Left lung (tissue), 4 donors: ENCODE measurements at regions not wholly inside any gene's neighbourhood (a gene's known extent, or its start where the extent isn't known, plus 50 kb on each side); places are given as distances from the start of the nearest gene placed in this dataset.

Experiments used
- ATAC-seq: fragments of 200-7000 bp; cut with Tn5 transposase; one replicate; pipeline ENCODE4 v1.9.1; 2020; ENCODE audit warnings: moderate library complexity
- DNase-seq, 4 donors: peaks; one replicate each; pipeline ENCODE4 v3.0.0-alpha.2; 2013 to 2020
- H3K27ac ChIP-seq, 2 donors: fragments of 200-600 bp; sonication (generic) in 1 of 2; one replicate each; pipeline versions ENCODE4 v1.5.0 to v1.8.0; 2020 to 2021
- H3K27me3 ChIP-seq, 2 donors: fragments of 200-600 bp; sonication (generic) in 1 of 2; one replicate each; pipeline versions ENCODE4 v1.5.0 to v1.8.0; 2020 to 2021
- H3K36me3 ChIP-seq, 2 donors: fragments of 200-600 bp; sonication (generic) in 1 of 2; one replicate each; pipeline versions ENCODE4 v1.5.0 to v1.8.0; 2020 to 2021
- H3K4me1 ChIP-seq, 2 donors: fragments of 200-600 bp; one replicate each; pipeline ENCODE4 v1.8.0; 2021
- H3K4me3 ChIP-seq, 2 donors: fragments of 200-600 bp; sonication (generic) in 1 of 2; one replicate each; pipeline versions ENCODE4 v1.5.0 to v1.8.0; 2020 to 2021; ENCODE audit warnings: mild to moderate bottlenecking in 1 of 2
- H3K9me3 ChIP-seq, 2 donors: fragments of 200-600 bp; sonication (generic) in 1 of 2; one replicate each; pipeline versions ENCODE4 v1.5.0 to v1.8.0; 2020 to 2021
- CTCF ChIP-seq, 2 donors: fragments of 200-600 bp; sonication (generic) in 1 of 2; IDR thresholded peaks; one replicate each; pipeline versions ENCODE4 v1.5.0 to v1.8.0; 2021; ENCODE audit warnings: antibody characterized with exemption in 2 of 2
- intact Hi-C, 2 donors: fragments of 100-400 bp; cut with DNase I; formaldehyde crosslinking; loops; one replicate each; pipeline versions ENCODE4 v1.11.2 to v1.14.2; 2022
- donor health status: DM: no; HTN: yes; CAD: no.
- donor health status: DM: no; HTN: no; CAD: no.

DNA sequence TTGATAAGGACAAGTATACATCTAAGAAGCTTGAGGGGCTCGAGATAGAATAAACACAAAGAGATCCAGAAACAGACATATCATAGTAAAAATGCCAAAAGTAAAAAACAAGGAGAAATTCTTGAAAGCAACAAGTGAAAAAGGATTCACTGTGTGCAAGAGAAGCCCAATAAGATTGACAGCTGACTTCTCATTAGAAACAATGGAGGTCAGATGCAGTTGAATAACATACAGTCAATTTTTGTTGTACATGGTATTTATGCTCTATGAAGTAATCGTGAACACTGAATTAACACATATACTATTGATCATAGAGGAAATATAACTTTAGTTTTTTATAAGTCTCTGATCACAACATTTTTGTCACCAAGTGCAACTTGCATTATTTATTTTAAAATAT, 982.8 kb upstream of the SORCS1 start:
- ATAC-seq: no peak
- no peak for TF ChIP-seq CTCF (IDR thresholded peaks at IDR 0.05)
- no peak overlapping the region for H3K27ac ChIP-seq
- H3K4me3 ChIP-seq: no peak overlapping the region
- no peak for DNase-seq
- no peaks in the 10 kb centered on the region for H3K36me3 ChIP-seq
- no peaks in the 10 kb centered on the region for H3K4me1 ChIP-seq
- no peaks in the 10 kb centered on the region for H3K27me3 ChIP-seq
- intact Hi-C loops: no loop called here
- peaks cover 0 to 38% of the 10 kb centered on the region in 2 donors for H3K9me3 ChIP-seq

GRCh38 chr10:108141064-108141463, 976.6 kb upstream of the SORCS1 start:
- TF ChIP-seq CTCF (IDR thresholded peaks at IDR 0.05): no peak
- H3K4me1 ChIP-seq: no peaks in the 10 kb centered on the region
- no peak overlapping the region for H3K27ac ChIP-seq
- H3K9me3 ChIP-seq: peaks cover 0 to 15% of the 10 kb centered on the region in 2 donors
- no peak overlapping the region for H3K4me3 ChIP-seq
- intact Hi-C loops: no loop called here
- H3K27me3 ChIP-seq: no peaks in the 10 kb centered on the region
- ATAC-seq (no peak), DNase-seq (no peak)
- no peaks in the 10 kb centered on the region for H3K36me3 ChIP-seq

DNA sequence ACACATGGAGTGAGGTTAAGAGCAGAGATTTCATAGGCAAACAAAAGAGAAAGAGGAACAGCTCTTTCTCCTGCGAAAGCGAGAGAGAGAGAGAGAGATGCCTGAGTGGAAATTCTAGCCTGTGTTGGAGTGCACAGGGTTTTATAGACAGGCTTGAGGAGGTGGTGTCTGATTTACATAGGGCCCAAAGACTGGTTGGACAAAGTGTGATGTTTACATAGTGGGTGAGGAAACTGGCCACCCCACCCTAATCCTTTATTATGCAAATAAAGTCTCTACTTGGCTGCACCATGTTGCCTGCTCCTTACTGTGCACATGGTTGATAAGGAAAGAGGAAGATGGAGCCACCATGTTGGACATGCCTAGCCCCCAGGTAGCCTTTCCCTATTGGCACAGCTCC, 967.8 kb upstream of the SORCS1 start:
- H3K4me1 ChIP-seq: no peaks in the 10 kb centered on the region
- H3K9me3 ChIP-seq: no peaks in the 10 kb centered on the region
- H3K27me3 ChIP-seq: no peaks in the 10 kb centered on the region
- intact Hi-C loops: no loop called here
- DNase-seq: peak in 1 of 4 donors; percentile 20
- no peak overlapping the region for H3K27ac ChIP-seq
- no peaks in the 10 kb centered on the region for H3K36me3 ChIP-seq
- H3K4me3 ChIP-seq: no peak overlapping the region
- peak; percentile 74 for ATAC-seq
- TF ChIP-seq CTCF (IDR thresholded peaks at IDR 0.05): no peak

GRCh38 chr10:108130575-108130974, 966.1 kb upstream of the SORCS1 start:
- no peak for ATAC-seq
- peak in 1 of 4 donors; percentile 5 for DNase-seq
- TF ChIP-seq CTCF (IDR thresholded peaks at IDR 0.05): no peak

DNA sequence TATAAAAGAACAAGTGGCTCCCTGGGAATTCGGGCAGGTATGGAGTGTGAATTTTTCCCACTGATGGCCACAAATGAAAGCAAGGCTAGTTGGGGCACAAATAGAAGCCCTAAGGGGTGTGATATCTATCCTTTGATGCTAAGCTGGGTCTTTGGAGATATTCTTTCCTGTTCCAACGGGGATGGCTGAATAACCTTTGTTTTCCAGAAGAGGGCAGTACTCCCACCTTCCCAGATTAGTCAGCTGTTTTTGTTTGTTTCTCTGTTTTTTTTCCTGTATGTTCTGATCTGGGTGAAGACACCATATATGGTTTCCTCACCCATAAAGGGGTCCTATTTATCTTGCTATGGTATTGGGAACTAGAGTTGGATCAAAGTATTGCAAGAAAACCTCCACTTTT, 947.7 kb upstream of the SORCS1 start:
- TF ChIP-seq CTCF (IDR thresholded peaks at IDR 0.05): peak in 1 of 2 donors; percentile 24
- Histone ChIP-seq H3K27ac (no peak overlapping the region), H3K27me3 (no peaks in the 10 kb centered on the region), H3K4me1 (no peaks in the 10 kb centered on the region), H3K36me3 (no peaks in the 10 kb centered on the region), H3K4me3 (no peak overlapping the region), H3K9me3 (no peaks in the 10 kb centered on the region)
- intact Hi-C loops: no loop called here
- no peak for ATAC-seq
- DNase-seq: no peak

More at GRCh38 chr10:108130575-108130974, 966.1 kb upstream of the SORCS1 start:
- no peak overlapping the region for H3K27ac ChIP-seq
- no peak overlapping the region for H3K4me3 ChIP-seq
- intact Hi-C loops: no loop called here
- no peaks in the 10 kb centered on the region for H3K36me3 ChIP-seq
- H3K9me3 ChIP-seq: no peaks in the 10 kb centered on the region
- H3K27me3 ChIP-seq: no peaks in the 10 kb centered on the region
- H3K4me1 ChIP-seq: no peaks in the 10 kb centered on the region
